Activated naive CD4-positive, alpha-beta T cell treated with anti-CD3 and anti-CD28 coated beads, Interleukin-2, amount 10 ng/mL, durations not matched to agents 7 days and 5 days (primary cell): ENCODE measurements at regions not wholly inside any gene's neighbourhood (a gene's known extent, or its start where the extent isn't known, plus 50 kb on each side); places are given as distances from the start of the nearest gene placed in this dataset.
"Not testable (repeated sequence)": the region's sequence is repeated elsewhere in the genome, so short reads cannot be mapped to it uniquely, and the experiment has no call there.

Source experiments
- CTCF ChIA-PET: fragments of 350-600 bp; sonication (Branson Sonifier 250); formaldehyde crosslinking; loops from one replicate; lab custom pipeline; 2021; ENCODE audit warnings: antibody characterized with exemption; lab: Charles Lee
- DNase-seq: peaks from one replicate; pipeline ENCODE4 v3.0.0-alpha.2; 2020
- H3K27ac Mint-ChIP-seq: one replicate; pipeline ENCODE4 v1.8.0; 2021; ENCODE audit warnings: mild to moderate bottlenecking, moderate library complexity, mixed read lengths
- H3K27me3 Mint-ChIP-seq: one replicate; pipeline ENCODE4 v1.8.0; 2021; ENCODE audit warnings: mild to moderate bottlenecking, mixed read lengths
- H3K36me3 Mint-ChIP-seq: one replicate; pipeline ENCODE4 v1.8.0; 2021; ENCODE audit warnings: mixed read lengths
- H3K4me1 Mint-ChIP-seq: one replicate; pipeline ENCODE4 v1.8.0; 2021; ENCODE audit warnings: mixed read lengths
- H3K4me3 Mint-ChIP-seq: one replicate; pipeline ENCODE4 v1.8.0; 2021; ENCODE audit warnings: mild to moderate bottlenecking, moderate library complexity, mixed read lengths
- H3K9me3 Mint-ChIP-seq: one replicate; pipeline ENCODE4 v1.8.0; 2021; ENCODE audit warnings: mixed read lengths

DNA sequence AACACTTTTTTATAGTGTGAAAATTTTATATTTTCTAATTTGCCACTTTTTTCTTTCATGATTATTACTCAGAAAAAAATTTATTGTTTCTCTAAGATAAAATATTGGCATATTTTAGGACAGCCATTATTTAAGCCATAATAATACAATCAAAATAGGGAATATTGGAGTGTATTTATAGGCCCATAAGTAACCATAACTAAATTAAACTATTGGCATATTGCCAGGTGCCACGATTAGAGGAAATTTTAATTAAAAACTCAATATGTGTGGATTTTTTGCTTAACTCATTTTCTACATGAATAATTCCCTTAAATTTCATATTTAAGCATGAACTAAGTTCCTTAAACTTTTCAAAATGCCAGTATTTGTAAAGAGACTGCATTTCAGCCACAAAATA, 587.8 kb downstream of the IPMK start:
- CTCF ChIA-PET, result no interaction called here

DNA sequence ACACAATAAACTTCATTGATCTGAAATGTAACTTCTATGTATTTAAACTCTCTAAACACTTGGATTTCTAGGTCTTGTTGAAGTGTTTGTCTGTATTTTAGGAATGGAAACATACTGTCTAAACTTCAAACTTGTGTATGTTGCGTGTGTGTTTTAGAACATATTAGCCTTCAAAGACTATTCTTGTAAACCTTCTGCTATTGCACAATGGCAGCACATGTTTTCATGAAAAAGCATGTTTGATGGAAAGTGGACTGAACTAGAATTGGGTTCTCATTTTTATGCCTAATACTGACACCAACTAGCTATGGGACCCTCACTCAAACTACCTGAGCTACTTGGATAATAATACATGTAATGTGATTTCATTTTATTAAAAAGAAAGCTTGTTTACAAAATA, 592.6 kb downstream of the IPMK start:
- H3K27me3 Mint-ChIP-seq, result no peaks in the 10 kb centered on the region
- CTCF ChIA-PET, result no interaction called here
- H3K4me1 Mint-ChIP-seq, result no peaks in the 10 kb centered on the region
- H3K9me3 Mint-ChIP-seq, result no peaks in the 10 kb centered on the region
- no peaks in the 10 kb centered on the region for H3K36me3 Mint-ChIP-seq
- no peak for DNase-seq
- no peak overlapping the region for H3K27ac Mint-ChIP-seq
- no peak overlapping the region for H3K4me3 Mint-ChIP-seq

More for the DNA sequence above, 587.8 kb downstream of the IPMK start:
- Mint-ChIP-seq H3K4me1 (no peaks in the 10 kb centered on the region), H3K4me3 (no peak overlapping the region), H3K27ac (no peak overlapping the region), H3K9me3 (no peaks in the 10 kb centered on the region), H3K27me3 (no peaks in the 10 kb centered on the region), H3K36me3 (no peaks in the 10 kb centered on the region)
- no peak for DNase-seq

DNA sequence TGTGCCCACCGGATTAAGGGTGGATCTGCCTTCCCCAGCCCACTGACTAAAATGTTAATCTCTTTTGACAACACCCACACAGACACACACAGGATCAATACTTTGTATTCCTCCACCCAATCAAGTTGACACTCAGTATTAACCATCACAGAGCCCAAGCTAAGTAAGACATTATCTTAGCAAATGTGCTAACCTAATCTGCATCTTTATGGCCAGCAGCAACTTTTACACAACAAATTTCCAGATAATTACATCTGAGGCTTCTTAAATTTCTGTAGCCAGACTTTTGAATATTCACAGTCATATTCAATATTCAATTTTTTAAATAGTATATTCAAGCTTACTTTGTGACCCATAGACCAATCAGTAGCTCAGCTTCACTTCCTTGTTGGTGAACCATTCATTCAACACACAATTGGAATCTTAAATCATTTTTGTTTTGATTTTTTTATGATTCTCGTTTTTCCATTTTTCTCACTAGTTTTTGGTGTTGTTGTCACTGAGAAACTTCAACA, 594.2 kb downstream of the IPMK start:
- Mint-ChIP-seq H3K4me1 (no peaks in the 10 kb centered on the region), H3K4me3 (no peak overlapping the region), H3K36me3 (no peaks in the 10 kb centered on the region), H3K9me3 (no peaks in the 10 kb centered on the region), H3K27me3 (no peaks in the 10 kb centered on the region), H3K27ac (no peak overlapping the region)
- DNase-seq, result no peak
- CTCF ChIA-PET, result no interaction called here

DNA sequence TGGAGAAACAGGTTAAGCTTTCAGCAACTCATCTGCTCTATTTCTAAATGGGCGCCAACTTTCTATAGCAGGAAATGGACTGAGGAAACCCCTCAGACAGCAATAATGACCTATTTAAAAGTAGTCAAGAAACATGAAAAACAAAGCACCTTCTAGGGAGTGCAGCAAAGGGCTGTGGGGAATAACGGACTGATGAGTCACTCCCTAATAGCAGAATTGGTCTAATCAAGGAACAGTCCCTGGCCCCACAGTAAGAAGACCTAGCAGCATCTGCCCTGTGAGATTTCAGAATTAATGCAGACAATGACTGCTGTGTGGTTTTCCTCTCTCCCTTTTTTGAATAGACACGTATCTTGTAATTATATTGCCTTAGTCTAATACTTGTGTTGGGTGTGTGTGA, 602.9 kb downstream of the IPMK start:
- CTCF ChIA-PET, result no interaction called here
- H3K27ac Mint-ChIP-seq, result no peak overlapping the region
- DNase-seq, result no peak
- no peaks in the 10 kb centered on the region for H3K4me1 Mint-ChIP-seq
- no peaks in the 10 kb centered on the region for H3K36me3 Mint-ChIP-seq
- no peaks in the 10 kb centered on the region for H3K9me3 Mint-ChIP-seq
- H3K4me3 Mint-ChIP-seq, result no peak overlapping the region
- no peaks in the 10 kb centered on the region for H3K27me3 Mint-ChIP-seq

DNA sequence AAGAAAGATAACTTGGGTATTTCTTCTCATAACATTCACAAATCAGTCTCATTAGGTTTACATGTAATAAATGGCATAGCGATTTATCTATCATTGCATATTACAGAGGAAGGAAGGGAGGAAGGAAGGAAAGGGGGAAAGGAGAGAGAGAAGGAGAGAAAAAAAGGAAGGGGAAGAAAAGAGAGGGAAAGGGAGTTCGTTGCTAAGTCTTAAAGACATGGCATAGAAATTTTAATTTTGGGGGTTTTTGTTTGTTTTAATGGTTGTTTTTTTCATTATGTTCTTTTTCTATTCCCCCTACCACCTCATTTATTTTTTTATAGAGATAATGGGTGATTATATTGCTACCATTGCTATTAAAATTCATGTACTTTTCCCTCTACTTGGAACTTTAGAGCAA, 604.3 kb downstream of the IPMK start:
- Mint-ChIP-seq H3K36me3 (no peaks in the 10 kb centered on the region), H3K9me3 (no peaks in the 10 kb centered on the region), H3K27me3 (no peaks in the 10 kb centered on the region), H3K27ac (no peak overlapping the region), H3K4me1 (no peaks in the 10 kb centered on the region), H3K4me3 (no peak overlapping the region)
- CTCF ChIA-PET, result no interaction called here
- DNase-seq, result no peak

DNA sequence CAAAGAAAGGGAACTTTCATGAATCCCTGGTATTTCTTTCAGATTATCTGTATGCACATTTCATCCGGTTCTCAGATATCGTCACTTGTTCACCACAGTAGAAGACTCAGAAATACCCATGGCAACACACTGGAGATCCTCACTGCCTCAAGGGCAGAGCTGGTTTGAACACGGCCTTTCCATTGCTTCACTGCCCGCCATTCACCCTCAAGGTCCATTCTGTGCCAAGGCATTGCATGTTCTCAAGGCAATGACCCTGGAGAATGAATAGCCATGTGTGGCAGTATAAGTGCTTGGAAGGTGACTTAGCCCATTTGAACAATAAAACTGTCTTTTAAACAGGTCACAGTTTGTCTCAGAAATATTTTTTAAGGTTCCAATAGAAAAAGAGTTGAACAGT, 606.5 kb downstream of the IPMK start:
- CTCF ChIA-PET, result no interaction called here
- Mint-ChIP-seq H3K9me3 (no peaks in the 10 kb centered on the region), H3K4me1 (no peaks in the 10 kb centered on the region), H3K27me3 (no peaks in the 10 kb centered on the region), H3K36me3 (no peaks in the 10 kb centered on the region), H3K4me3 (no peak overlapping the region), H3K27ac (no peak overlapping the region)
- DNase-seq, result no peak

DNA sequence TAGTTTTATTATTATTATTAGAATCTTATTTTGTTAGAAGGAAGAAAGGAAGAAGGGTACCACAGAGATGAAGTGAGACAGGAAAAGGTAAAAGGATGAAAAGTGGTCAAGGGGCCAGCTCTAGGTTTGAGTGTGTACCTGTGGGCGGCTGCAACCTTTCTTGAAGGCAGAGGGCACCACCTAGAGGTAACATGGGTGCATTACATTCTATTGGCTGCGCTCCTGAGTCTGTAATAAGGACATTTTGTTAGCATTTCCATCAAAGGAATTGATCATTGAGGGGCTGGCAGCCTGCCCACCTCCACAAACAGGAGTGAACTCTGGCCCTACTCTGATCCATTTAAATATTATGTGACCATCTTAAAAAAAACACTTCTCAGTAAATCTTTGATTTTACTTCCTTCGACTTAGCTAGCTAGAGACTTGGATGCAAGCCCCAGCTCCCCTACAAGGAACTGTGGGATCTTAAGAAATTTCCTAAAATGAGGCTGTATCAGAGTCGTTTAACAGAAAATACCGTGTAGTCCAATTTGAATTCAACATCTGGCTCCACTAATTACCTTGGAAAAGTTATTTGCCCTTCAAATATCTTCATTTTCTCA, 610.4 kb downstream of the IPMK start:
- H3K27me3 Mint-ChIP-seq, result no peaks in the 10 kb centered on the region
- no peak overlapping the region for H3K27ac Mint-ChIP-seq
- no peaks in the 10 kb centered on the region for H3K4me1 Mint-ChIP-seq
- peak; percentile 39 for DNase-seq
- CTCF ChIA-PET, result interaction anchor here (0.5 to 1.4 kb wide), 6 partner anchors 9 to 364 kb away, joined by 3 to 7 read pairs (median 3); no protein-coding TSS in a partner anchor
- H3K4me3 Mint-ChIP-seq, result no peak overlapping the region
- H3K9me3 Mint-ChIP-seq, result no peaks in the 10 kb centered on the region
- no peaks in the 10 kb centered on the region for H3K36me3 Mint-ChIP-seq

DNA sequence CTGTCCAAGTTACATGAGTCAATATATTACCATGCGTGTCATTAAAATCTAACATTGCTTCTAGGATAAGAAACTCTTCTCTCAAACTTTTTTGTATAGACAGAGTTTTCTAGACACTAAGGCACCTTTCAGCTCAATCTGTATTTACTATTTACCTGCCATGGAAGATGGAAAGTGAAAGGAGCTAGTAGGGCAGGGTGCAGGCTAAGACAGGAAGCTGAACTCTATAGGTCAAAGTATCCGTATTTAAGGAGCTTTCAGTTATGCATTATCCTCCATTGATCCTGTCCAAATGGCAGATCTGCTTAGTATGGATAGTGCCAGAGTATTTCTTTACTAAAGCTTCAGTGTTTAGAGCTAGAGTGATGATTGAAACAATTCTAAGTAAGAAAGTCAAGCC, 612.8 kb downstream of the IPMK start:
- H3K27ac Mint-ChIP-seq, result no peak overlapping the region
- no peaks in the 10 kb centered on the region for H3K4me1 Mint-ChIP-seq
- CTCF ChIA-PET, result no interaction called here
- H3K9me3 Mint-ChIP-seq, result no peaks in the 10 kb centered on the region
- H3K27me3 Mint-ChIP-seq, result no peaks in the 10 kb centered on the region
- no peaks in the 10 kb centered on the region for H3K36me3 Mint-ChIP-seq
- H3K4me3 Mint-ChIP-seq, result no peak overlapping the region
- DNase-seq, result no peak

DNA sequence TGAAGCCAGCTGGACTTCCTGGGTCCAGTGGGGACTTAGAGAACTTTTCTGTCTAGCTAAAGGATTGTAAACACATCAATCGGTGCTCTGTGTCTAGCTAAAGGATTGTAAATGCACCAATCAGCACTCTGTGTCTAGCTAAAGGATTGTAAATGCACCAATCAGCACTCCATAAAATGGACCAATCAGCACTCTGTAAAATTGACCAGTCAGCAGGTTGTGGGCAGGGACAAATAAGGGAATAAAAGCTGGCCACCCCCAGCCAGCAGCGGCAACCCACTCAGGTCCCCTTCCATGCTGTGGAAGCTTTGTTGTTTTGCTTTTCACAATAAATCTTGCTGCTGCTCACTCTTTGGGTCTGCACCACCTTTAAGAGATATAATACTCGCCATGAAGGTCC, 622.6 kb downstream of the IPMK start:
- H3K4me3 Mint-ChIP-seq, H3K9me3 Mint-ChIP-seq, DNase-seq, H3K27me3 Mint-ChIP-seq, H3K36me3 Mint-ChIP-seq, H3K27ac Mint-ChIP-seq, H3K4me1 Mint-ChIP-seq: not testable (repeated sequence)
- CTCF ChIA-PET, result interaction anchor here (0.5 to 1.1 kb wide), 2 partner anchors 11 to 13 kb away, joined by 3 to 4 read pairs; no protein-coding TSS in a partner anchor

DNA sequence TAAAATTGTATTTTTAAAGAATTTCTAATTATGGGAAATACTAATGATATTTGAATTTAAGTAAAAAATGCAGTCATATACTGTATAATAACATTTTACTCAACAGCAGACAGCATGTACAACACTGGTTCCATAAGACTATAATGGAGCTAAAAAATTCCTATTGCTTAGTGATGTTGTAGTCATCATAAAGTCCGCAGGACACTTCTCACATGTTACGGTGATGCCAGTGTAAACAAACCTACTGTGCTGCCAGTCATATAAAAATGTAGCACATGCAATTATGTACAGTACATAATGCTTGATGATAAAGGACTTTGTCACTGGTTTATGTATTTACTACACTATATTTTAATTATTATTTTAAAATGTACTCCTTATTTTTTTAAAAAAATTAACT, 629.3 kb downstream of the IPMK start:
- CTCF ChIA-PET, result no interaction called here
- DNase-seq, result no peak
- H3K27ac Mint-ChIP-seq, result no peak overlapping the region
- H3K36me3 Mint-ChIP-seq, result no peaks in the 10 kb centered on the region
- H3K4me1 Mint-ChIP-seq, result no peaks in the 10 kb centered on the region
- H3K27me3 Mint-ChIP-seq, result no peaks in the 10 kb centered on the region
- H3K4me3 Mint-ChIP-seq, result no peak overlapping the region
- peaks cover 1% of the 10 kb centered on the region for H3K9me3 Mint-ChIP-seq

DNA sequence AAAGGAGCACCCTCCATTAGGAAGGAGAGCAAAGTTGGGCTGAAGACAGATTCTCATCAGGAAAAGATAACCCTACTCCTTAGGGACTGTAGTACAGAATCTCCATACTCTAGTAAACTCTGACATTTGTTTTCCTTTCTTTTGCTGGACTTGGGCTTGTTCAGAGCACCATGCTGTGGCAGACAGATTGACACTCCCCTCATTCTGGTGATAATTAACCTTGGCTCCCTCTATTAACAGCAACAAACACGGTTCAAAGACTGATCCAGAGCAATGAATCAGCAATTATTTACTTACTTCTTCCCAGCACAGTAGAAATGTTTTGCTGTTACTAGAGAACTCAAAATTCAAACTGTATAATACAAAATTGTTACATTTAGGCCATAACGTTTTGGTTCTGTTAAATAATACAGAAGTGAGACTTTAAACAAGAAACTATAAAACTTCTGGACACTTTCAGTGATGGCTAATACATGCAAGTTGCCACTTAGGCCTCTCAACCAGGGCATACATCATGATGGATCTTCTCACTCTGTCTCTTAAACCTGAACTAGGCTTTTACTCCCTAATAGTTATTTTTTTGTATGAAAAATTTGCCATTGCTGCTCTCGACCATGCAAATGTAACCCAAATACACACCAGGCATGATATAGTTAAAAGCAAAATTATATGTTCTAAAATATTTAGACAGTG, 639.0 kb downstream of the IPMK start:
- Mint-ChIP-seq H3K27ac (no peak overlapping the region), H3K9me3 (peaks cover 3% of the 10 kb centered on the region), H3K4me1 (no peaks in the 10 kb centered on the region), H3K4me3 (no peak overlapping the region), H3K27me3 (no peaks in the 10 kb centered on the region), H3K36me3 (no peaks in the 10 kb centered on the region)
- CTCF ChIA-PET, result no interaction called here
- DNase-seq, result no peak

DNA sequence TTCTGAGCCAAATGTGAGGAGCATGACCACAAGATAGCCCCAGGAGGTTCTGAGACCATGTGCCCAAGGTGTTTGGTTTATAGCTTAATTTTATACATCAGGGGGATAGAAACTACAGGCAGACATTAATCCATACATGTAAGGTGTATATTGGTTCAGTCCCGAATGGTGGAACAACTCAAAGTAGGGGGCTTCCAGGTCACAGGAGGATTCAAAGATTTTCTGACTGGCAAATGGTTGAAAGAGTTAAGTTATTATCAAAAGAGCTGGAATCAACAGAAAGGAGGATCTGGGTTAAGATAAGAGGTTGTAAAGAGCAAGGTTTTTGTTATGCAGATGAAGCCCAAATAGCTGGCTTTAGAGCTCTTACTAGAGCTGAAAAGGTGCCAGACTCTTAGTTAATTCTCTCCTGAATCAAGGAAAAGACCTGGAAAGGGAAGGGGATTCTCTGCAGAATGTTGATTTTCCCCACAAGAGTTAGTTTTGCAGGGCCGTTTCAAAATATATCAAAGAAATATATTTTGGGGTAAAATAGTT, 640.0 kb downstream of the IPMK start:
- Mint-ChIP-seq H3K9me3 (peaks cover 3% of the 10 kb centered on the region), H3K27me3 (no peaks in the 10 kb centered on the region), H3K4me1 (no peaks in the 10 kb centered on the region), H3K27ac (no peak overlapping the region), H3K4me3 (no peak overlapping the region), H3K36me3 (no peaks in the 10 kb centered on the region)
- CTCF ChIA-PET, result no interaction called here
- no peak for DNase-seq

DNA sequence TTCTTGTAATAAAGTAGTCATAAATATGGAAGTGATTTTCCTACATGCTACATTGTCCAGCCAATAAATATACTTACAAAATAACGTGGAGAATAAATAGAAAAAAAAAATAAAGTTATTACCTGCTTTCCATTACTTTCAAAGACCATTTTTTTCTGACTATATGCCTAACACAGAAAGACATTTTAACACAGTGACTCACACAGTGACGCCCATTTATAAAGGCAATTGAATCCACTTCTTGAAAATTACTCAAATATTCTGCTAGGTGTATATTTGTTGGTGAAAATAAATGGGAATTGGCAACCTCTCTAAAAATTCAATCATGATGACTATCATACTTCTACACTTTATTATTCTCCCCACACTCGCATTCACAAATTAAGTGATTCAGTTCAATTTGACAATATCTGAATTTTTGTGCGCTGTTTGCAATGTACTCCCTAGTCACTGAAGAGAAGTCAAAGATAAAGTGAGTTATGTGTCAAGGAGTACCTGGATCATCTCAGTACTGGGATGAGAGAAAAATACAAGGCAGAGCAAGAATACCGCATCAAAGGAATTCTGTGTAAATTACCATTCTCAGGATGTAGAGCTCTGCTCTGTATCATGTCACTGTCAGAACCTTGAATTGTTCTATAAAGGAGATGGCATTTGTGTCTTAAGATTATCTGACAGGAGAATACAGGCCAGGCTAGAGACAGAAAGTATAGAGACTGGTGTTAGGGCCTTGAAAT, 642.7 kb downstream of the IPMK start:
- H3K4me3 Mint-ChIP-seq, result no peak overlapping the region
- H3K36me3 Mint-ChIP-seq, result no peaks in the 10 kb centered on the region
- no peak overlapping the region for H3K27ac Mint-ChIP-seq
- no peaks in the 10 kb centered on the region for H3K27me3 Mint-ChIP-seq
- peaks cover 3% of the 10 kb centered on the region for H3K9me3 Mint-ChIP-seq
- CTCF ChIA-PET, result no interaction called here
- no peaks in the 10 kb centered on the region for H3K4me1 Mint-ChIP-seq
- no peak for DNase-seq

DNA sequence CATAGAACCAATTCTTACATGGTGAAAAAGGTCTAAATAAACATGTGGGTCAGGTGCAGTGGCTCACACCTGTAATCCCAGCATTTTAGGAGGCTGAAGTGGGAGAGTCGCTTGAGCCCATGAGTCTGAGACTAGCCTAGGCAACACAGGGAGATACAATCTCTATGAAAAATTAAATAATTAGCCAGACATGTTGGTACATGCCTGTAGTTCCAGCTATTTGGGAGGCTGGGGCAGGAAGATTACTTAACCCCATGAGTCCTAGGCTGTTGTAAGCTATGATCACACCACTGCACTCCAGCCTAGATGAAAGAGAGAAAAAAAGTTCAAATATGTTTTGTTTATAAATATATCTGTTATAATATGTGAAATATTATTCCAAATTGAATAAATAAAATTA, 643.6 kb downstream of the IPMK start:
- peaks cover 3% of the 10 kb centered on the region for H3K9me3 Mint-ChIP-seq
- H3K4me1 Mint-ChIP-seq, result no peaks in the 10 kb centered on the region
- H3K27ac Mint-ChIP-seq, result no peak overlapping the region
- DNase-seq, result no peak
- CTCF ChIA-PET, result no interaction called here
- no peak overlapping the region for H3K4me3 Mint-ChIP-seq
- H3K36me3 Mint-ChIP-seq, result no peaks in the 10 kb centered on the region
- no peaks in the 10 kb centered on the region for H3K27me3 Mint-ChIP-seq
